Hypothalamus (tissue), 51 donors: ENCODE measurements at regions not wholly inside any gene's neighbourhood (a gene's known extent, or its start where the extent isn't known, plus 50 kb on each side); places are given as distances from the start of the nearest gene placed in this dataset.
A peak's percentile ranks its signal among the peaks of the same experiment; 100 is the strongest.
"Not testable (repeated sequence)": the region's sequence is repeated elsewhere in the genome, so short reads cannot be mapped to it uniquely, and the experiment has no call there.

Source experiments
- DNase-seq, 51 donors: peaks; one replicate each; lab custom pipeline; 2025; lab: John Stamatoyannopoulos, UW

- DNase-seq, result no peak
These were observed 85.6 kb upstream of the SNX7 start for GRCh38 chr1:98575955-98576354.

- DNase-seq, result no peak
These were observed 95.6 kb upstream of the SNX7 start for GRCh38 chr1:98565951-98566350.

- no peak for DNase-seq
These were observed 102.2 kb upstream of the SNX7 start for GRCh38 chr1:98559291-98559690.

- peak in 21 of 51 donors; percentile 0 to 66 (median 19) for DNase-seq
These were observed 103.6 kb upstream of the SNX7 start for GRCh38 chr1:98557895-98558294.

- DNase-seq, result no peak
These were observed 104.9 kb upstream of the SNX7 start for GRCh38 chr1:98556521-98557158.

GRCh38 chr1:98555814-98556213, 105.7 kb upstream of the SNX7 start:
- DNase-seq, result no peak

- not testable (repeated sequence) for DNase-seq
These were observed 108.9 kb upstream of the SNX7 start for GRCh38 chr1:98552576-98553074.

GRCh38 chr1:98550076-98550475, 111.4 kb upstream of the SNX7 start:
- no peak for DNase-seq

- DNase-seq, result no peak
These were observed 115.2 kb upstream of the SNX7 start for GRCh38 chr1:98546319-98546718.

- DNase-seq, result no peak
These were observed 123.4 kb upstream of the SNX7 start for GRCh38 chr1:98538106-98538505.

- DNase-seq, result no peak
These were observed 138.3 kb upstream of the SNX7 start for GRCh38 chr1:98523256-98523655.

- DNase-seq, result no peak
These were observed 145.2 kb upstream of the SNX7 start for GRCh38 chr1:98516306-98516705.

- DNase-seq, result no peak
These were observed 145.8 kb upstream of the SNX7 start for GRCh38 chr1:98515744-98516143.

GRCh38 chr1:98512216-98512615, 149.3 kb upstream of the SNX7 start:
- not testable (repeated sequence) for DNase-seq

GRCh38 chr1:98503771-98504170, 157.8 kb upstream of the SNX7 start:
- no peak for DNase-seq

GRCh38 chr1:98502937-98503336, 158.6 kb upstream of the SNX7 start:
- DNase-seq, result no peak

GRCh38 chr1:98500324-98500723, 161.2 kb upstream of the SNX7 start:
- DNase-seq, result no peak

GRCh38 chr1:98498651-98499050, 162.9 kb upstream of the SNX7 start:
- no peak for DNase-seq

GRCh38 chr1:98497497-98497896, 164.0 kb upstream of the SNX7 start:
- DNase-seq, result no peak

GRCh38 chr1:98496256-98496995, 165.1 kb upstream of the SNX7 start:
- no peak for DNase-seq

GRCh38 chr1:98493469-98493868, 168.1 kb upstream of the SNX7 start:
- DNase-seq, result no peak

- no peak for DNase-seq
These were observed 171.4 kb upstream of the SNX7 start for GRCh38 chr1:98490099-98490498.
